ENCODE measurements at regions not wholly inside any gene's neighbourhood (a gene's known extent, or its start where the extent isn't known, plus 50 kb on each side); places are given as distances from the start of the nearest gene placed in this dataset.

DNA sequence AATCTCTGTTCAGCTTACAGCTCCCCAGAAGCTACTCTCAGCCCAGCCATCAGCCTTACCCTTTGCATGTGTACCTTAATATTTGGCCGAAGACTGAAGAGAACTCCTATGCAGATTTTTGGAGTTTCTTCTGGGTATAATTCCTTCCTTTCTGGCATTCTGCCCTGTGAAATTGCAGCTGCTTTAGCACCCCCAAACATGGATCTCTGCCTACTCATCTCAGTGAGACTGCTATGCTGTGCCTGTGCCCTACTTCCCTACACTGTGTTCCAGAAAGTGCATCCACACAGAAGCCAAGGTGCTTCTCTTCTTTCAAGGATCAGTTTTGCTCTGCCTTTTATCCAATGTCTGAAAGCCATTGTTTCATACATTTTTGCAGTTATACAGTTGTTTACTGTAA lies 81.6 kb downstream of the NPY start:
- Histone ChIP-seq H3K9me3 (no peaks in the 10 kb centered on the region), H3K27ac (no peak overlapping the region), H3K4me1 (no peaks in the 10 kb centered on the region), H3K36me3 (no peaks in the 10 kb centered on the region), H3K27me3 (no peaks in the 10 kb centered on the region), H3K4me3 (no peak overlapping the region)
- ATAC-seq (no peak), DNase-seq (no peak)
- 79 to 86% methylated on average over 1 of the region's 1 CpG for WGBS, 2 donors
- intact Hi-C loops (cut with DNase I), result no loop called here
- TF ChIP-seq, protein P1, sequence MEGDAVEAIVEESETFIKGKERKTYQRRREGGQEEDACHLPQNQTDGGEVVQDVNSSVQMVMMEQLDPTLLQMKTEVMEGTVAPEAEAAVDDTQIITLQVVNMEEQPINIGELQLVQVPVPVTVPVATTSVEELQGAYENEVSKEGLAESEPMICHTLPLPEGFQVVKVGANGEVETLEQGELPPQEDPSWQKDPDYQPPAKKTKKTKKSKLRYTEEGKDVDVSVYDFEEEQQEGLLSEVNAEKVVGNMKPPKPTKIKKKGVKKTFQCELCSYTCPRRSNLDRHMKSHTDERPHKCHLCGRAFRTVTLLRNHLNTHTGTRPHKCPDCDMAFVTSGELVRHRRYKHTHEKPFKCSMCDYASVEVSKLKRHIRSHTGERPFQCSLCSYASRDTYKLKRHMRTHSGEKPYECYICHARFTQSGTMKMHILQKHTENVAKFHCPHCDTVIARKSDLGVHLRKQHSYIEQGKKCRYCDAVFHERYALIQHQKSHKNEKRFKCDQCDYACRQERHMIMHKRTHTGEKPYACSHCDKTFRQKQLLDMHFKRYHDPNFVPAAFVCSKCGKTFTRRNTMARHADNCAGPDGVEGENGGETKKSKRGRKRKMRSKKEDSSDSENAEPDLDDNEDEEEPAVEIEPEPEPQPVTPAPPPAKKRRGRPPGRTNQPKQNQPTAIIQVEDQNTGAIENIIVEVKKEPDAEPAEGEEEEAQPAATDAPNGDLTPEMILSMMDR (IDR thresholded peaks at IDR 0.05), result no peak

DNA sequence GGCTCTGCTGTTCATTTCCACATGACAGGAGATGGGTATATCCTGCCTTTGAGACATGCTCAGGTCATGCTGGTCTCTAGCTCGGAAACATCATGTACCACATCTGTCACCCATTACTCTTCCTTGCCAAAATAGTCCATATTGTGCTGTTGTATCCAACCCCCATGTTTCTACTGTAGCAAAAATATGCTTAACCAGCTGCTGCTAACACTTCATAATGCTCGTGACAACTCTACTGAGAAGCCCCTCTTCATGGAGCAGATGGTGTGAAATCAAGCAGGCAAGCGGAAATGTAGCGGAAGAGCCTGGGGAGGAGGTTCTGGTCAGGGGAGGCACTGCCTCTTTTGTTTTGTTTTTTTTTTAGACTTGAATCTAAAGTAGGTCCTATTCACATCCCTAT lies 82.9 kb downstream of the NPY start:
- intact Hi-C loops (cut with DNase I), result no loop called here
- Histone ChIP-seq H3K27me3 (no peaks in the 10 kb centered on the region), H3K4me1 (no peaks in the 10 kb centered on the region), H3K36me3 (no peaks in the 10 kb centered on the region), H3K27ac (no peak overlapping the region), H3K9me3 (no peaks in the 10 kb centered on the region), H3K4me3 (no peak overlapping the region)
- TF ChIP-seq, protein P1 (IDR thresholded peaks at IDR 0.05), result no peak
- WGBS, 2 donors, result 77 to 87% methylated on average over 4 of the region's 4 CpGs
- DNase-seq (no peak), ATAC-seq (no peak)

DNA sequence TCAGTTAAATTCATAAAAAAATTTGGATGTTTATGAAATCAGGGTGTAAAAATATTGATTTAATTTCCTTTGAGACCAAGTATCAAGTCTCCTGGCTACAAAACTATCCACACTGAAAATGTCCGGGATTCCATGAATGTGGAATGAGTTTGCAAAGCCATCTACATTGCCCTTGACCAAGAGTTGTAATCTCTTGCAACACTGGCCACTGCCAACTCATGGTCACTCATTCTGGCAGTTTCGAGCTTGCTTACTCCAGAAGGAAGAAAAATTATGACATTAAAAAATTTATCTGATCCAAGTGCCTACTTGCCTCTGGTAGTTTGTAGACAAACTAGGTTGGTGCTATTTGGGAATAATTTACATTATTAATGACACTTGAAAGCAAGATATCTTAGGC lies 84.2 kb downstream of the NPY start:
- Histone ChIP-seq H3K4me3 (no peak overlapping the region), H3K27me3 (no peaks in the 10 kb centered on the region), H3K4me1 (no peaks in the 10 kb centered on the region), H3K36me3 (no peaks in the 10 kb centered on the region), H3K27ac (no peak overlapping the region), H3K9me3 (no peaks in the 10 kb centered on the region)
- 79 to 84% methylated on average over 2 of the region's 2 CpGs for WGBS, 2 donors
- intact Hi-C loops (cut with DNase I), result no loop called here
- no peak for ATAC-seq
- TF ChIP-seq, protein P1 (IDR thresholded peaks at IDR 0.05), result no peak
- no peak for DNase-seq

DNA sequence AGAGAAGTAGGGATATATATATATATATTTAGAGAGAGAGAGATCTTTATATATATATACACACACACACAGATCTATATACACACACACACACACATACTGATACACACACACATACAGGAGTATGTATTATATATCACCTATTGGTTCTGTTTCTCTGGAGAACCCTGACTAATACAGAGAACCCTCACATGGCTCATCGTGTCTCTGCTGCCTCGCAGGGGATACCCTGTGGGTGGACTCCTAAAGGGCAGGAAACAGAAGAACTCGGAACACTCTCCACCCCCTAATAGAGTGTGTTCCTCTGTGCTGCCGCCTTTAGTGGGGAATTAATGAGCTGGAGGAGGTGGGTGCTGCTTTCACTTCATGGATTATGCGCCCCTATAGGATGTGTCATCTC lies 86.6 kb downstream of the NPY start:
- no peak for ATAC-seq
- intact Hi-C loops (cut with DNase I), result no loop called here
- no peaks in the 10 kb centered on the region for H3K4me1 ChIP-seq
- no peak overlapping the region for H3K27ac ChIP-seq
- TF ChIP-seq, protein P1 (IDR thresholded peaks at IDR 0.05), result no peak
- whole genome bisulfite sequencing, 2 donors, result 72 to 82% methylated on average over 5 of the region's 5 CpGs
- no peaks in the 10 kb centered on the region for H3K9me3 ChIP-seq
- H3K4me3 ChIP-seq, result no peak overlapping the region
- no peaks in the 10 kb centered on the region for H3K27me3 ChIP-seq
- no peaks in the 10 kb centered on the region for H3K36me3 ChIP-seq
- DNase-seq, result no peak
